ENCODE measurements at regions not wholly inside any gene's neighbourhood (a gene's known extent, or its start where the extent isn't known, plus 50 kb on each side); places are given as distances from the start of the nearest gene placed in this dataset.

- peak overlapping the region; percentile 65; the same call in 1 of the 2 replicates for H4K91ac ChIP-seq (ENCODE audit: insufficient read depth, low read depth, low read length)
- H2BK15ac ChIP-seq (ENCODE audit: low read depth, low read length), result peak overlapping the region; percentile 27; the same call in 1 of the 3 replicates
- H3K9me3 ChIP-seq (ENCODE audit: control insufficient read depth, insufficient read depth, low read length), result no peaks in the 10 kb centered on the region
- no peak for TF ChIP-seq SMC3 (IDR thresholded peaks at IDR 0.05; ENCODE audit: low read depth, low read length)
- TF ChIP-seq ELK1 (IDR thresholded peaks at IDR 0.05; ENCODE audit: borderline replicate concordance, low read depth, low read length), result no peak
- no peak for TF ChIP-seq BHLHE40 (IDR thresholded peaks at IDR 0.05; ENCODE audit: low read depth, low read length)
- no peak for TF ChIP-seq POLR2A (IDR thresholded peaks at IDR 0.05; ENCODE audit: low read depth, low read length)
- TF ChIP-seq MAFK (IDR thresholded peaks at IDR 0.05; ENCODE audit: low read depth, low read length), result no peak
- no peak for TF ChIP-seq CTCF (conservative IDR thresholded peaks at IDR 0.05; ENCODE audit: low read depth, low read length)
- no peak for TF ChIP-seq MAZ (IDR thresholded peaks at IDR 0.05; ENCODE audit: borderline replicate concordance, low read depth, low read length)
- H3K27ac ChIP-seq (ENCODE audit: insufficient read depth, low read length), result no peak overlapping the region
- H3K79me1 ChIP-seq (ENCODE audit: low read depth in 1 of 2, low read length in 2 of 2), result no peaks in the 10 kb centered on the region
- no peak overlapping the region for H2AK9ac ChIP-seq (replicated peaks; ENCODE audit: low read depth, low read length, poor library complexity)
- no peak for DNase-seq
- H3K14ac ChIP-seq (replicated peaks; ENCODE audit: low read depth, low read length), result no peak overlapping the region
- peak overlapping the region; percentile 16; the same call in 1 of the 2 replicates for H3K56ac ChIP-seq (ENCODE audit: extremely low read depth, insufficient read depth, low read length)
- H3K27me3 ChIP-seq (ENCODE audit: control insufficient read depth, insufficient read depth, low read length), result no peaks in the 10 kb centered on the region
- peak overlapping the region; percentile 89 for H2BK20ac ChIP-seq (ENCODE audit: low read depth, low read length)
- H3K4me3 ChIP-seq (ENCODE audit: insufficient read depth, low read depth, low read length), result no peak overlapping the region
- CTCF ChIA-PET, result interaction anchor here (1.2 kb wide), 1 partner anchor 17 kb away, joined by 4 read pairs; no protein-coding TSS in a partner anchor
- peak overlapping the region; percentile 8 to 78; a peak in 2 of 4 replicates for H4K8ac ChIP-seq (ENCODE audit: low read depth in 2 of 2, low read length in 2 of 2)
- no peak overlapping the region for H2AFZ ChIP-seq (replicated peaks; ENCODE audit: low read length, poor library complexity)
- no peaks in the 10 kb centered on the region for H4K20me1 ChIP-seq (ENCODE audit: insufficient read depth, low read length)
- no peaks in the 10 kb centered on the region for H3K36me3 ChIP-seq (ENCODE audit: control insufficient read depth, insufficient read depth, low read length)
- peak overlapping the region; percentile 87; the same call in 1 of the 2 replicates for H4K5ac ChIP-seq (ENCODE audit: low read depth, low read length)
- POLR2A ChIA-PET (ENCODE audit: unreplicated experiment), result no interaction called here
- no TSS peak for BruUV-seq (replicated peaks)
- H3K23ac ChIP-seq (ENCODE audit: low read depth, low read length), result 0 out of 2 replicates have a peak overlapping the region, but pooled peaks have one; percentile 61
- peak overlapping the region; percentile 83; the same call in 1 of the 2 replicates for H3K4ac ChIP-seq (ENCODE audit: low read depth, low read length)
- H3K9me1 ChIP-seq (ENCODE audit: insufficient read depth, low read length), result peaks cover 5% of the 10 kb centered on the region
- H3K4me2 ChIP-seq (ENCODE audit: low read depth, low read length), result no peak overlapping the region; the same call in 1 of the 2 replicates
- intact Hi-C loops (cut with micrococcal nuclease) (loop anchor here (5.0 kb wide), 1 partner anchor 194 kb away; the partner anchor contains the start of gene MACIR), in situ Hi-C loops (cut with MboI; ENCODE audit: low sequenced_read_pairs) (no loop called here), dilution Hi-C loops (cut with HindIII; ENCODE audit: low sequenced_read_pairs, unreplicated experiment) (no loop called here)
- H2AK5ac ChIP-seq (ENCODE audit: low read depth, low read length), result no peak overlapping the region
- peak overlapping the region; percentile 78 for H2BK120ac ChIP-seq (ENCODE audit: low read depth, low read length)
- H3K18ac ChIP-seq (ENCODE audit: low read depth, low read length), result peak overlapping the region; percentile 93; the same call in 1 of the 2 replicates
- peak overlapping the region; percentile 89 for H2BK5ac ChIP-seq (ENCODE audit: low read depth, low read length, poor library complexity, severe bottlenecking)
- ATAC-seq (ENCODE audit: low read depth), result no peak
- H3K9ac ChIP-seq (ENCODE audit: low read depth, low read length), result no peak overlapping the region
- peaks cover 8% of the 10 kb centered on the region for H3K4me1 ChIP-seq (ENCODE audit: control insufficient read depth, insufficient read depth, low read length)
Measured at GRCh38 chr5:103451261-103451660, 111.3 kb downstream of the NUDT12 start.
